Activated naive CD8-positive, alpha-beta T cell treated with anti-CD3 and anti-CD28 coated beads, Interleukin-2, amount 10 ng/mL, durations not matched to agents 7 days and 5 days (primary cell): ENCODE measurements at regions not wholly inside any gene's neighbourhood (a gene's known extent, or its start where the extent isn't known, plus 50 kb on each side); places are given as distances from the start of the nearest gene placed in this dataset.

Source experiments
- ATAC-seq: fragments of 150-1000 bp; cut with Tn5 transposase; one replicate; pipeline ENCODE4 v1.10.0; 2021; ENCODE audit warnings: low read depth, moderate library complexity
- POLR2A ChIA-PET: fragments of 350-600 bp; sonication (Branson Sonifier 250); formaldehyde crosslinking; loops from one replicate; lab custom pipeline; 2021; ENCODE audit warnings: antibody characterized with exemption; lab: Charles Lee
- DNase-seq: peaks from one replicate; pipeline ENCODE4 v3.0.0; 2021
- H3K27ac Mint-ChIP-seq: one replicate; pipeline ENCODE4 v1.8.0; 2022; ENCODE audit warnings: mild to moderate bottlenecking, mixed read lengths
- H3K27me3 Mint-ChIP-seq: one replicate; pipeline ENCODE4 v1.8.0; 2022; ENCODE audit warnings: mild to moderate bottlenecking, moderate library complexity, mixed read lengths
- H3K36me3 Mint-ChIP-seq: one replicate; pipeline ENCODE4 v1.8.0; 2021; ENCODE audit warnings: mild to moderate bottlenecking, mixed read lengths
- H3K4me1 Mint-ChIP-seq: one replicate; pipeline ENCODE4 v1.8.0; 2021; ENCODE audit warnings: mixed read lengths
- H3K4me3 Mint-ChIP-seq: one replicate; pipeline ENCODE4 v1.8.0; 2022; ENCODE audit warnings: mild to moderate bottlenecking, moderate library complexity, mixed read lengths
- H3K9me3 Mint-ChIP-seq: one replicate; pipeline ENCODE4 v1.8.0; 2021; ENCODE audit warnings: mixed read lengths

DNA sequence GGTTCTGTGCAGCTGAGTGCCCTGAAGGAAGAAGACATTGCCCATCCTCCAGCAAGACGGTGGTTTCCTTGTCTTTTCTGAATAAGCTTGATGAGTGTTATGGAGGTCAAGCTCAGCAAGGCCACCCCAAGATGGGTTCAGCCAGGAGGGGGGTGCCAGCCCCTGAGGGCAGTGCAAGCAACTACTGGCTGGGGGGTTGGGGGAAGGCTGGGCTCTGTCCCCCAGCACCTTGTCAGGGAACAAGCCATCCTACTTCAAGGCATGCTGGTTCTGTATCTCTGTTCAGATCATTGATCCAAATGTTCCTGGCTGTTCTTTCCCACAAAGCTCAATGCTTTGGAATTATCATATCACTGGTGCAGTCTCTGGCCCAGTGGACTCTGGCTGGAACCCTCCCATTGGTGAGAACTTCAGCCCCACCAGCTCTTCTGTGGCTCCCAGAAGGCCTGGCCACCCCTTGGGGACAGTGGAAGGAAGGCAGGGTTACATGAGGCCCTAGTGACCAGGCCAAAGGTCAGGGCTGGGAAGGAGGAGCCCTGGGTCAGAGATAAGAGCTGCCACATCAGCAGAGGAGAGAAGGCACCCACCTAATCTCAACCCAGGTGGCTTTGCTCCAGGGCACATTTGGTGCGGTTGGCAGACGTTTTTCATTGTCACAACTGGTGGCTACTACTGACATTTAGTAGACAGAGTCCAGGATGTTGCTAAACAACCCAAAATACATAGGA lies 280.2 kb downstream of the IRX2 start:
- Mint-ChIP-seq H3K36me3 (no peaks in the 10 kb centered on the region), H3K27me3 (no peaks in the 10 kb centered on the region), H3K9me3 (no peaks in the 10 kb centered on the region), H3K27ac (no peak overlapping the region), H3K4me1 (no peaks in the 10 kb centered on the region), H3K4me3 (no peak overlapping the region)
- ATAC-seq (no peak), DNase-seq (no peak)
- POLR2A ChIA-PET = no interaction called here

DNA sequence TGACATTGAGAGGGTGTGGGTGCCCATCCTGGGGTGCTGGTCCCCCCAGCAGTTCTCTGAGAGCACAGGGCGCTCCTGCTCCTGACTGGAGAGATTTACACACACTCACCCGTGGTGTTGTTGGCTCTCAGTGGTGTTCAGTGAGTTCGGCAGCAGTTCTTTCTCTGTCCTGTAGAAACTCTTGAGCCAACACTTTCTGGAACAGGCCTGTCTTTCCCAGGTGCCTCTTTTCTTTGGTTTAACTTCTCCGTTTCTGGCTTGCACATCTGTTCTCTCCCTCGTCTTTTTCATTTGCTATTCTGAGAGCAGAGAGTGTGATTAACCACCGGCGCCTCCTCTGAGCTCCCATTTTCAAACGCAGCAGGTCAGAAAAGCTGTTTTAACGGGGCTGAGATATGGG lies 284.5 kb downstream of the IRX2 start:
- no peaks in the 10 kb centered on the region for H3K4me1 Mint-ChIP-seq
- H3K4me3 Mint-ChIP-seq = no peak overlapping the region
- DNase-seq = no peak
- H3K9me3 Mint-ChIP-seq = no peaks in the 10 kb centered on the region
- H3K36me3 Mint-ChIP-seq = no peaks in the 10 kb centered on the region
- H3K27ac Mint-ChIP-seq = no peak overlapping the region
- POLR2A ChIA-PET = no interaction called here
- no peaks in the 10 kb centered on the region for H3K27me3 Mint-ChIP-seq
- ATAC-seq = no peak

DNA sequence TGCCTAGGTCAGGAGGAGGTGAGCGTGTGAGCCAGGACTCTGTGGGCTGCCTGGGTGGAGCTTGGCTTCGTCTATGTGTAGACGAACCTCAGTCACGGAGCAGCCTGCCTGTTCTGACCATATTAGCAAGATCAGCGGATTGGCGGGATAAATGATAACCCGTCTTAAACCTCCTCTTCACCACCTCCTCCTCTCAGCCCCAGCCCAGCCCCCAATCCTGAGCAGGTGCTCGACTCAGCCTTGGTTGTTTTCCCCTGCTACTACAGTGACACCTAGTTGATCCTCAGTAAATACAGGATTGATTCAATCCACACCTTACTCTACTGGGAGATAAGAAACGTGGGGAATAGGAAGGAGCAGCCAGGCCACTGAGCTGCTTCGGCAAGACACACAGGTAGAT lies 286.1 kb downstream of the IRX2 start:
- Mint-ChIP-seq H3K9me3 (no peaks in the 10 kb centered on the region), H3K27ac (no peak overlapping the region), H3K4me1 (no peaks in the 10 kb centered on the region), H3K36me3 (no peaks in the 10 kb centered on the region), H3K27me3 (no peaks in the 10 kb centered on the region), H3K4me3 (no peak overlapping the region)
- DNase-seq = no peak
- no peak for ATAC-seq
- POLR2A ChIA-PET = no interaction called here

DNA sequence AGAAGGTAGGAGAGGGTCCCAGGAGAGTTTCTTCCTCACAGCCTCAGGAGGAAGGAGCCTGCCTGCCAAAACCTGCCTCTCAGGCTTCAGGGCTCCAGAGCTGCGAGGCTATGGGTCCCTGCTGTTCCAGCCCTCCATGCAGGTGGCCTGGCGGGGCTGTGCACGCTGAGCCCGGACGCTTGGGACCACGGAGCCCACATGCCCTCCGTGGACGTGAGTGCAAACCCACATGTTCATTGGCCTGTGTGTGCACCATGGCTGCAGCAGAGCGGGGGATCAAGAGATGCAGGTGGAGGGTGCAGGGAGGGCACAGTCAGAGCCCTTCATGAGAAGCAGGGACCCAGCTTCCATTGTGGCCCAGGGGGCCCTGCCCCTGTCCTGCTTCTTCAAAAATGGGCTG lies 287.3 kb downstream of the IRX2 start:
- POLR2A ChIA-PET = no interaction called here
- DNase-seq (no peak), ATAC-seq (no peak)
- Mint-ChIP-seq H3K4me3 (no peak overlapping the region), H3K36me3 (no peaks in the 10 kb centered on the region), H3K9me3 (no peaks in the 10 kb centered on the region), H3K27ac (no peak overlapping the region), H3K4me1 (no peaks in the 10 kb centered on the region), H3K27me3 (no peaks in the 10 kb centered on the region)

DNA sequence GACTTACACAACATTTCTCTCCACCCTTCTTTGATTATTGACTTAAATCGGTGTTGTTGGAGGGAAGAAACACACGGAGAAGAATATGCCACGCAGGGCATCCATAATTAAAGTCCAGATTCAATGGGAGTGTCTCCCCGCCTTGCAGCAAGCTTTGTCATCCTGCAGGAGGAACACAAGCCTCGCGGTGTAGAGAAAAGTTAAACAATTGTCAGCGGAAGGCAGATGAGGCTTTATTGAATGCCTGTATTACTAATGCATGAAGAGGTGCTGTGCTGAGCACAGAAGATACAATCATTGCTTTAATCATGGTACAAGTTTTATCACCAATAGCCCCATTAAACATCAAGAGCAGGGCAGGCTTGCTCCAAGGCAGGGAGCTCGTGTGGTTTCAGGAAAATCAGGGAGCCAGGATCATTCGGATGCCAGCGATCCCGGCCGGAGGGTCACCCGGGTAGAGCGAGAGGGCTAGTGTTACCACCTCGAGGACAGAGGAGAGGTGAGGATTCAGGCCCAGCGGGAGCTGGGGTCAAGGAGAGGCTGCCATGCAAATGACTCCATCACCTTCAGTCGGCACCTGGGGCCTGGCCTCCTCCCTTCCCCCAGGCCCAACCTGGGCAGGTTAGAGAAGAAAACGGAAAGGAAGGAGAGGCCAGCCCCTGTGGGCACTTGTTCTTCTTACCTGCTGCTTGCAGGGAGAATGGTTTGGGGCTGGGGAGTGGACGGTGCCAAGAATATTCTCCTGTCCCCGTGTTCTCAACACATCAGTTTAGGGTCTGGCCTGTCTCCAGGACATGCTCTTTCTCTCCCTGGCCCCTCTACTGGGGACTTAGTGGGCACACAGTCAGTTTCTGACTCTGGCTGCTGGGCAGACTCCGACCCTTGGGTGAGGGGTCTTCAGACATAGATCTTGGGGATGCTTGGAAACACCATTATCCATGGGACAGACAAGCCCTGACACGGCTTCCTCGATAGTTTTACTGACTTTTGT lies 289.5 kb downstream of the IRX2 start:
- Mint-ChIP-seq H3K27ac (no peak overlapping the region), H3K4me3 (no peak overlapping the region), H3K27me3 (no peaks in the 10 kb centered on the region), H3K36me3 (no peaks in the 10 kb centered on the region), H3K4me1 (no peaks in the 10 kb centered on the region), H3K9me3 (no peaks in the 10 kb centered on the region)
- POLR2A ChIA-PET = no interaction called here
- ATAC-seq (no peak), DNase-seq (no peak)

DNA sequence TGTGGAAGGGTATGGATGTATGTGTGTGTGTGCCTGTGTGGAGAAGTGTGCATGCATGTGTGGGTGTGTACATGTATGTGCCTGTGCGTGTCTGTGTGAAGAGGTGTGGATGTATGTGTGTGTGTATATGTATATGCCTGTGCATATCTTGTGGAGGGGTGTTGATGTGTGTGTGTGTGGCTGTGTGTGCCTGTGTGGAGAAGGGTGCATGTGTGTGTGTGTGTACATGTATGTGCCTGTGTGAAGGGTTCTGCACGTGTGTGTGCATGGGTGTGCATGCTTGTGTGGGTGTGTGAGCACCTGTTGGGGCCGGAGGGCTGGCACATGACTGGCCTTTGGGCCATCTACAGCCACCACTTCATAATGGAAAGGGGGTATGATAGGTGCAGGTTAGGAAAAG lies 291.4 kb downstream of the IRX2 start:
- Mint-ChIP-seq H3K36me3 (no peaks in the 10 kb centered on the region), H3K27me3 (no peaks in the 10 kb centered on the region), H3K4me1 (no peaks in the 10 kb centered on the region), H3K9me3 (no peaks in the 10 kb centered on the region), H3K27ac (no peak overlapping the region), H3K4me3 (no peak overlapping the region)
- DNase-seq = no peak
- POLR2A ChIA-PET = no interaction called here
- no peak for ATAC-seq

DNA sequence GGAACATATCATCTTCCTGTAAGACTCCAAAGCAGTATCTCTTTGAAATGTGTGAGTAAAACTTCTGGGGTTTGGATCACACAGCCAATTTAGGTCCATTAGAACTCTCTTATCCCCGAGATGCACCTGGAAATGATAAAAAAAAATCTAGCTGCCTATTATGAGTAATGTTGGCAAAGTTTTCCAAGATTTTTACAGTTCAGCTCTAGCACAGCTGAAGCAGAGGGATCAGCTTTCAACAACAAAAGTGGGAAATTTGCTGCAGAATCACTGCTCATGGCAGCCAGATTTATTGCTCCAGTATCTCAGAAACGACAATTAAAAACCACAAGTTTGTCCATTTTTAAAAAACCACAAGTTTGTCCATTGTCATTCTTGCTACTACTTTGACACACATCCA lies 292.2 kb downstream of the IRX2 start:
- DNase-seq = no peak
- Mint-ChIP-seq H3K9me3 (no peaks in the 10 kb centered on the region), H3K36me3 (no peaks in the 10 kb centered on the region), H3K27ac (no peak overlapping the region), H3K4me3 (no peak overlapping the region), H3K4me1 (no peaks in the 10 kb centered on the region), H3K27me3 (no peaks in the 10 kb centered on the region)
- POLR2A ChIA-PET = no interaction called here
- no peak for ATAC-seq

DNA sequence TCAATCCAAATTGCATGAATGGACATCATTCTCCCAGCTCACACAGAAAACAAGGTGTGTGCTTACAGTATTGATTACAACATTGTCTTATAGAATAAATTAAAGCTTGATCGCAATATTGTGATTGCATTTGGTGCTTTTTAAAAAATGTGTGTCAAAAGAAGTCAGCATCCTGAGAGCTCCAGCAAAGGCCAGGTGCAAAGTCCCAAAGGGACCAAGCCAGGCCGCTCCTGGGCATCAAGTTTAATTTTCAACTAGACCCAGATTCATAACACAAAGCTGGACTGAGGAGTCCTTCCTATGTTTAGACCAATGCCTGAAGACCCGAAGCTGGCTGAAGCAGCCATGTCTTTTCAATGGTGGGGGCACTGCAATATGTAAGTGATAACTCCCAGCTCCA lies 295.6 kb downstream of the IRX2 start:
- H3K9me3 Mint-ChIP-seq = peaks cover 3% of the 10 kb centered on the region
- no peaks in the 10 kb centered on the region for H3K4me1 Mint-ChIP-seq
- no peak overlapping the region for H3K4me3 Mint-ChIP-seq
- no peaks in the 10 kb centered on the region for H3K27me3 Mint-ChIP-seq
- no peak for ATAC-seq
- no peak overlapping the region for H3K27ac Mint-ChIP-seq
- H3K36me3 Mint-ChIP-seq = no peaks in the 10 kb centered on the region
- POLR2A ChIA-PET = no interaction called here
- no peak for DNase-seq

DNA sequence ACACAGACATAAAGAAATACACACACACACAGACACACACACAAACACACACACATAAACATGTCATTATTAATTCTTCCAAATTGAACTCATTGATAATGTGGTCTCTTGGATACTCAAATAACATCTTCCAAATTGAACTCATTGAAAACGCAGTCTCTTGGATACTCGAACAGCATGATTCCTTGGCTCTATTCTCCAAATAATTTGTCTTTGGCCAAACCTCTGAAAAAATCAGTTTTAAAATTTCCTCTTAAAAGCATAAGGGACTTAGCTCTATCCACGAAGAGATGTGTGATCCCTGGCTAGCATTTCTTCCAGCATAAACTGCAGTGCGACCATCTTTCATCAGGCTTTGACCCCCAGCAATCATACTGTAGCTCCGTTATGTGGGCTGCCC lies 296.6 kb downstream of the IRX2 start:
- H3K4me1 Mint-ChIP-seq = no peaks in the 10 kb centered on the region
- DNase-seq (no peak), ATAC-seq (no peak)
- H3K27me3 Mint-ChIP-seq = no peaks in the 10 kb centered on the region
- no peaks in the 10 kb centered on the region for H3K36me3 Mint-ChIP-seq
- H3K4me3 Mint-ChIP-seq = no peak overlapping the region
- H3K27ac Mint-ChIP-seq = no peak overlapping the region
- POLR2A ChIA-PET = no interaction called here
- H3K9me3 Mint-ChIP-seq = peaks cover 3% of the 10 kb centered on the region

DNA sequence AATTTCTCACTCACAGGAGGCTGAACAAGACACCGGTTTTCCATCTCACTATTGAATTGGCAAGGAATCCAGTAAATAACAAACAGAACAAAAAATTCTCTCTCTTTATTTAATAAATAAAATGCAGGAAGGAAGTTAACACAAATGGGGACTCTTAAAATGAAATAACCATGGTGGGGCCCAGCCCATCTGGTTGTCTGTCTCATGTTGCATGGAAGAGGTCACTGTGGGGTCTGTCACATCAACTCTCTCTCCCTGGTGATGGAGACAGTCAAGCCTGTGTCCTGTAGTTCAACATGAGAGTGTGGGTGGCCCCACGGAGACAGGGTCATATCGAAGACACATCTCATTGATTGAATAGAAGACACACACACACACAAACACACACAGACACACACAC lies 297.7 kb downstream of the IRX2 start:
- H3K4me3 Mint-ChIP-seq = no peak overlapping the region
- no peak for ATAC-seq

DNA sequence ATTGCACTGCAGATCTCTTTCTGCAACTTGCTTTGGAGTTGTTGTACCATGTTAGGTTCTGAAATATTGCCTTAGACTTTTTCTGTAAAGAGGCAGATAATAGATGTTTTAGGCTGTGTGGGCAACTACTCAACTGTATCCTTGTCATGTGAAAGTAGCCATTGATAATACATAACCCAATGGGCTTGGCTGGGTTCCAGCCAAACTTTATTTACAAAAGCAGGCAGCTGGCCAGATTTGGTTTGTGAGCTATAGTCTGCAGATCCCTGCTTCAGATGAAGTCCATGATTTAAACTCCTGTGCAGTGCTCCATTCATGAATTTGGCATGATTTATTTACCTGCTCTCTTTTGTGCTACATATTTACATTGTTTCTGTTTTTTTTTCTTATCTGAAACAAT lies 300.4 kb downstream of the IRX2 start:
- no peak for DNase-seq
- Mint-ChIP-seq H3K4me1 (no peaks in the 10 kb centered on the region), H3K4me3 (no peak overlapping the region), H3K27me3 (no peaks in the 10 kb centered on the region), H3K36me3 (no peaks in the 10 kb centered on the region), H3K27ac (no peak overlapping the region), H3K9me3 (peaks cover 3% of the 10 kb centered on the region)
- ATAC-seq = no peak
- POLR2A ChIA-PET = no interaction called here

More for the DNA sequence above, 297.7 kb downstream of the IRX2 start:
- DNase-seq = no peak
- Mint-ChIP-seq H3K36me3 (no peaks in the 10 kb centered on the region), H3K9me3 (peaks cover 3% of the 10 kb centered on the region), H3K27me3 (no peaks in the 10 kb centered on the region), H3K27ac (no peak overlapping the region), H3K4me1 (no peaks in the 10 kb centered on the region)
- POLR2A ChIA-PET = no interaction called here

DNA sequence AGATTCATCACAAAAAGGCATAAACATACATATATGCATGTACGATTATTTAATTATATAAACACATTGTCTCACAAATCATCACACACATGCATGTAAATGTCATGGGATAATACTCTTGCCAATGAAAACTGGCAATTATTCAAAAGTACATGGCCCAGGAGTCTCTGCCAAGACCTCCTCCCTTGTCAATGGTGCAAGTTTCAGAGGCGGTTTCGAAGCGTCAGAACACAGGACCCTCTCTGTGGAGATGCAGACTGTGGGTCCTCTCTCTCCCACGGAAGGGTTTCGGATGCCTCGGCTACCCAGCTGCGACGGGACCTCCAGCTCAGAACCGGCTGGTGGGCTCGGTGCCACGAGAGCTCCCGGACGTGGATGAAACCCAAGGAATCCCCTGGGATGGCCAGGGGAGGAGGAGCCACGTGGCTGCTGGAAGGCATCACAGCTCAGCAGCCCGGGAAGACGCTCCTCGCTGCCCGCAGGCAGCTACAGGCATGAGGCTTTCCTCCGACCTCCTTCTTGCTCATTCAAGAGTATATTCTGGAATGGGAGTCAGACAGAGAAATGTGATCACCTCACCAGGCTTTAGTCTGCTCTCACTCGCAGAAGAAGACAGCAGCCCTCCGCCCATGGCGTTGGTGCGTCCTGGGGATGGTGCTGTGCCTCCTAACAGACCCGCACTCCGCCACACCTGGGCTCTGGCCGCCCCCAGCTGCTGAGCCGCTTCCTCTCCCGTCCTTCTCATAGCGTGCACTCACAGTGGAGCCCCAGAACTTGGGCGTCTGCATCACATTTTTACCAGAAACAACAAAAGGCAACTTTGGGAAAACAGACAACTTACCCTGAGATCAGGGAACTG lies 308.8 kb downstream of the IRX2 start:
- no peaks in the 10 kb centered on the region for H3K27me3 Mint-ChIP-seq
- H3K27ac Mint-ChIP-seq = no peak overlapping the region
- DNase-seq (no peak), ATAC-seq (no peak)
- H3K4me3 Mint-ChIP-seq = no peak overlapping the region
- H3K9me3 Mint-ChIP-seq = no peaks in the 10 kb centered on the region
- no peaks in the 10 kb centered on the region for H3K36me3 Mint-ChIP-seq
- POLR2A ChIA-PET = no interaction called here
- no peaks in the 10 kb centered on the region for H3K4me1 Mint-ChIP-seq

DNA sequence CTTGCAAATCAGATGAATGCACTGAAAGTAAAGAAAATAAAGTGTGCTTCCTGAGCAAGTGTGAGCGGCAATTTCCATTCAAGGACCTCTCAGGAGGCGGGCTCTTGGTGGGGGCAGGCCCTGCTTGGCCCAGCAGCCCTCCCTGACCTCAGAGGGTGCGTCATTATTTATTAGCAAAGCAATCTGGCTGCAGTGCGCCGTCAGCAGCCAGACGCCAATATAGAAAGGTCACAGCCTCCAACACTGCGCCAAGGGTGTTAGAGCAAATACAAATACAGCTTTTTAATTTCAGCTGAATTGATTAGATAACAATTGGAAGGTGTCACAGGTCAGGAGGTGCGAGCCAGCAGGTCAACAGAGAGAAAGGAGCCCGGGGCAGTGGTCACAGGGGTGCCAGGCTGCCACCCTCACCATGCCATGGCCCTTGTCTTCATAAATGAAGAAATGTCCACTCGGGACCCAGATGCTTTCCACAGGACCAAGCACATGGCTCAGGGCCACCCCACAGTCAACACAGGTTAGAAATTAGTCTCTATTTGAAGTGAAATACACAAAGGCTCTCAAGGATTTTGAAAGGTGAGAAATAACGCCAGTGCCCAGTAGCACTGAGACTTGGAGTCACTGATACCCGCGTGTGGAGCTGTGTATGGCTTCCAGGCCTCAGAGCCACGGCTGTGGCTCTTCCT lies 309.8 kb downstream of the IRX2 start:
- H3K36me3 Mint-ChIP-seq = no peaks in the 10 kb centered on the region
- DNase-seq = no peak
- no peak for ATAC-seq
- no peaks in the 10 kb centered on the region for H3K9me3 Mint-ChIP-seq
- no peak overlapping the region for H3K27ac Mint-ChIP-seq
- H3K4me1 Mint-ChIP-seq = no peaks in the 10 kb centered on the region
- no peaks in the 10 kb centered on the region for H3K27me3 Mint-ChIP-seq
- H3K4me3 Mint-ChIP-seq = no peak overlapping the region
- POLR2A ChIA-PET = no interaction called here
